Osteocyte (in vitro differentiated cells): ENCODE measurements at regions not wholly inside any gene's neighbourhood (a gene's known extent, or its start where the extent isn't known, plus 50 kb on each side); places are given as distances from the start of the nearest gene placed in this dataset.
A peak's percentile ranks its signal among the peaks of the same experiment; 100 is the strongest.

Experiments used
- DNase-seq: peaks from one replicate; pipeline ENCODE4 v3.0.0; 2021; ENCODE audit warnings: mixed read lengths; ENCODE audit not compliant: unreplicated experiment; ENCODE audit errors: extremely low spot score
- H3K27ac Mint-ChIP-seq: one replicate; pipeline ENCODE4 v1.8.0; 2021; ENCODE audit warnings: mild to moderate bottlenecking, mixed read lengths; ENCODE audit not compliant: unreplicated experiment
- H3K27me3 Mint-ChIP-seq: one replicate; pipeline ENCODE4 v1.8.0; 2021; ENCODE audit warnings: mixed read lengths; ENCODE audit not compliant: unreplicated experiment
- H3K36me3 Mint-ChIP-seq: one replicate; pipeline ENCODE4 v1.8.0; 2021; ENCODE audit warnings: mixed read lengths; ENCODE audit not compliant: unreplicated experiment
- H3K4me1 Mint-ChIP-seq: one replicate; pipeline ENCODE4 v1.8.0; 2021; ENCODE audit warnings: mixed read lengths; ENCODE audit not compliant: unreplicated experiment
- H3K4me3 Mint-ChIP-seq: one replicate; pipeline ENCODE4 v1.8.0; 2021; ENCODE audit warnings: mild to moderate bottlenecking, moderate library complexity, mixed read lengths; ENCODE audit not compliant: unreplicated experiment
- H3K9me3 Mint-ChIP-seq: one replicate; pipeline ENCODE4 v1.8.0; 2021; ENCODE audit warnings: mixed read lengths; ENCODE audit not compliant: unreplicated experiment
- CTCF ChIP-seq: fragments of 200-600 bp; sonication (generic); IDR thresholded peaks from 2 replicates; pipeline ENCODE4 v1.5.0; 2021; ENCODE audit warnings: antibody characterized with exemption, mild to moderate bottlenecking, moderate library complexity

GRCh38 chr3:168341192-168341815, 245.6 kb upstream of the GOLIM4 start:
- peak overlapping the region; percentile 6 for H3K4me3 Mint-ChIP-seq
- H3K27me3 Mint-ChIP-seq = no peaks in the 10 kb centered on the region
- H3K27ac Mint-ChIP-seq = no peak overlapping the region
- no peak for TF ChIP-seq CTCF
- DNase-seq = no peak
- H3K36me3 Mint-ChIP-seq = no peaks in the 10 kb centered on the region
- peaks cover 35% of the 10 kb centered on the region for H3K4me1 Mint-ChIP-seq
- no peaks in the 10 kb centered on the region for H3K9me3 Mint-ChIP-seq

- DNase-seq = no peak
- Mint-ChIP-seq H3K27me3 (no peaks in the 10 kb centered on the region), H3K4me1 (peaks cover 27% of the 10 kb centered on the region), H3K27ac (no peak overlapping the region), H3K9me3 (no peaks in the 10 kb centered on the region), H3K4me3 (no peak overlapping the region), H3K36me3 (no peaks in the 10 kb centered on the region)
- TF ChIP-seq CTCF = no peak
Measured at GRCh38 chr3:168338161-168338560, 242.4 kb upstream of the GOLIM4 start.

GRCh38 chr3:168336276-168336675, 240.6 kb upstream of the GOLIM4 start:
- peaks cover 8% of the 10 kb centered on the region for H3K4me1 Mint-ChIP-seq
- H3K36me3 Mint-ChIP-seq = no peaks in the 10 kb centered on the region
- H3K27ac Mint-ChIP-seq = no peak overlapping the region
- DNase-seq = no peak
- H3K27me3 Mint-ChIP-seq = no peaks in the 10 kb centered on the region
- H3K9me3 Mint-ChIP-seq = no peaks in the 10 kb centered on the region
- TF ChIP-seq CTCF = no peak
- H3K4me3 Mint-ChIP-seq = no peak overlapping the region

- Mint-ChIP-seq H3K4me3 (no peak overlapping the region), H3K36me3 (no peaks in the 10 kb centered on the region), H3K27me3 (no peaks in the 10 kb centered on the region), H3K27ac (no peak overlapping the region), H3K9me3 (no peaks in the 10 kb centered on the region), H3K4me1 (no peaks in the 10 kb centered on the region)
- DNase-seq = no peak
- TF ChIP-seq CTCF = no peak
Measured at GRCh38 chr3:168333410-168333935, 237.7 kb upstream of the GOLIM4 start.

- no peaks in the 10 kb centered on the region for H3K4me1 Mint-ChIP-seq
- no peak overlapping the region for H3K4me3 Mint-ChIP-seq
- no peak for DNase-seq
- no peak overlapping the region for H3K27ac Mint-ChIP-seq
- H3K36me3 Mint-ChIP-seq = no peaks in the 10 kb centered on the region
- no peaks in the 10 kb centered on the region for H3K27me3 Mint-ChIP-seq
- H3K9me3 Mint-ChIP-seq = no peaks in the 10 kb centered on the region
- TF ChIP-seq CTCF = no peak
Measured at GRCh38 chr3:168331756-168332155, 236.0 kb upstream of the GOLIM4 start.
